ENCODE measurements at regions not wholly inside any gene's neighbourhood (a gene's known extent, or its start where the extent isn't known, plus 50 kb on each side); places are given as distances from the start of the nearest gene placed in this dataset.

- Histone ChIP-seq H2AK5ac (ENCODE audit: low read depth, low read length) (no peak overlapping the region), H4K91ac (replicated peaks; ENCODE audit: insufficient read length, low read length) (no peak overlapping the region), H3K79me2 (ENCODE audit: control insufficient read depth in 1 of 2, insufficient read depth in 2 of 2, low read length in 2 of 2) (no peaks in the 10 kb centered on the region), H3K14ac (ENCODE audit: insufficient read length) (no peak overlapping the region), H4K5ac (ENCODE audit: insufficient read length, low read depth, low read length) (no peak overlapping the region), H3K23ac (ENCODE audit: insufficient read length) (no peak overlapping the region), H2BK15ac (ENCODE audit: low read length) (no peak overlapping the region), H4K8ac (ENCODE audit: extremely low read depth, insufficient read depth, low read length) (no peak overlapping the region), H3K56ac (replicated peaks; ENCODE audit: insufficient read length, low read depth, low read length) (no peak overlapping the region), H2AFZ (ENCODE audit: low read length) (no peak overlapping the region), H3K79me1 (ENCODE audit: low read depth, low read length) (0 out of 2 replicates have a peak, but pooled peaks cover 2% of the 10 kb centered on the region), H3K9ac (replicated peaks in 1 of 4; ENCODE audit: extremely low read depth in 1 of 4, low read depth in 3 of 4, low read length in 3 of 4) (no peak overlapping the region), H3K27ac (ENCODE audit: low read depth, low read length) (no peak overlapping the region), H3K36me3 (ENCODE audit: control insufficient read depth in 2 of 4, insufficient read depth in 4 of 4, low read length in 3 of 4) (no peaks in the 10 kb centered on the region), H3K4me1 (replicated peaks in 1 of 4; ENCODE audit: control insufficient read depth in 3 of 4, insufficient read depth in 4 of 4, low read length in 3 of 4) (peaks cover 0 to 5% (median 0%) of the 10 kb centered on the region in 4 experiments; a peak in 2 of 7 replicates), H3K4me3 (ENCODE audit: extremely low read depth in 1 of 4, insufficient read depth in 2 of 4, low read depth in 3 of 4, low read length in 4 of 4) (no peak overlapping the region), H4K20me1 (replicated peaks in 1 of 2; ENCODE audit: control insufficient read depth in 1 of 2, insufficient read depth in 2 of 2, low read length in 2 of 2) (no peaks in the 10 kb centered on the region), H3K23me2 (ENCODE audit: low read depth, low read length) (no peaks in the 10 kb centered on the region), H2BK12ac (ENCODE audit: low read depth, low read length) (no peak overlapping the region), H3K18ac (ENCODE audit: extremely low read depth, low read length) (no peak overlapping the region), H3K4ac (replicated peaks; ENCODE audit: insufficient read length, low read depth, low read length) (no peak overlapping the region), H2BK120ac (replicated peaks; ENCODE audit: low read depth, low read length) (no peak overlapping the region), H2BK5ac (ENCODE audit: low read depth, low read length) (no peak overlapping the region), H3K4me2 (ENCODE audit: insufficient read depth in 1 of 2, low read depth in 2 of 2, low read length in 2 of 2) (no peak overlapping the region), H2BK20ac (ENCODE audit: low read length) (no peak overlapping the region), H3K27me3 (replicated peaks in 1 of 4; ENCODE audit: control insufficient read depth in 3 of 4, extremely low read depth in 1 of 4, insufficient read depth in 3 of 4, low read length in 3 of 4) (no peaks in the 10 kb centered on the region), H3K9me3 (ENCODE audit: insufficient read depth in 2 of 2, low read depth in 1 of 2, low read length in 1 of 2) (no peaks in the 10 kb centered on the region; a peak in 1 of 4 replicates)
- POLR2A ChIA-PET (ENCODE audit: partially characterized antibody): no interaction called here
- FAIRE-seq (no peak), DNase-seq (ENCODE audit: low read depth in 1 of 2, low spot score in 2 of 2) (no peak)
- CTCF ChIA-PET (ENCODE audit: partially characterized antibody): interaction anchor here (0.6 to 2.6 kb wide), 6 partner anchors 9 to 454 kb away, joined by 3 to 12 read pairs (median 4); no protein-coding TSS in a partner anchor
- TF ChIP-seq ASH2L (IDR thresholded peaks at IDR 0.05; ENCODE audit: low read length) (no peak), HDAC2 (IDR thresholded peaks at IDR 0.05; ENCODE audit: borderline replicate concordance in 1 of 2, low read depth in 2 of 2, low read length in 2 of 2) (no peak), MAX (IDR thresholded peaks at IDR 0.05) (no peak), ZNF274 (IDR thresholded peaks at IDR 0.05; ENCODE audit: borderline replicate concordance, extremely low read depth, low read length) (no peak), TBP (IDR thresholded peaks at IDR 0.05; ENCODE audit: low read depth, low read length) (no peak), GTF2F1 (IDR thresholded peaks at IDR 0.05; ENCODE audit: borderline replicate concordance, low read depth, low read length) (no peak), E2F6 (IDR thresholded peaks at IDR 0.05) (no peak)
Measured at GRCh38 chr15:29636921-29637320, 185.3 kb downstream of the TJP1 start.

Measured in H1 (cell line).